IPS DF 4.7 (cell line): ENCODE measurements at regions not wholly inside any gene's neighbourhood (a gene's known extent, or its start where the extent isn't known, plus 50 kb on each side); places are given as distances from the start of the nearest gene placed in this dataset.
"Not testable (repeated sequence)": the region's sequence is repeated elsewhere in the genome, so short reads cannot be mapped to it uniquely, and the experiment has no call there.

Source experiments
- DNase-seq: peaks from one replicate; pipeline ENCODE4 v3.0.0-alpha.2; 2013; ENCODE audit warnings: low spot score; ENCODE audit errors: extremely low read depth

DNA sequence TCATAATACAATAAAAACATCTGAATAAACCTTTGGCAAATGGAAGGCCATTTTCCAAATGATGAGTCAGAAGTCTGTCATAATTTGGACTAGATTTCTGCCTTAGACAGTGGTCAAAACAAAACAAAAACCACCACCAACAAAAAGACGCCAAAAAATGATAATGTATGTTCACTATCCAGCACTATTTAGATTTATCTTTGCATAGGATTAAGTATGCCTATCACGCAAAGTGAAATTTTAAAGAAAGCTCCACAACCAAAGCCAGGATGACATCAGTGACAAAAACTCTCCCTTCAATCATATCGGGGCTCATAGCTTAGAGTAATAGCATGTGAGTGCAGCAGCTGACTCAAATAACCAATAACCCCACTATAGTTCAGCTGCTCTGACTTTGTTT lies 201.9 kb downstream of the MOXD1 start:
- no peak for DNase-seq

DNA sequence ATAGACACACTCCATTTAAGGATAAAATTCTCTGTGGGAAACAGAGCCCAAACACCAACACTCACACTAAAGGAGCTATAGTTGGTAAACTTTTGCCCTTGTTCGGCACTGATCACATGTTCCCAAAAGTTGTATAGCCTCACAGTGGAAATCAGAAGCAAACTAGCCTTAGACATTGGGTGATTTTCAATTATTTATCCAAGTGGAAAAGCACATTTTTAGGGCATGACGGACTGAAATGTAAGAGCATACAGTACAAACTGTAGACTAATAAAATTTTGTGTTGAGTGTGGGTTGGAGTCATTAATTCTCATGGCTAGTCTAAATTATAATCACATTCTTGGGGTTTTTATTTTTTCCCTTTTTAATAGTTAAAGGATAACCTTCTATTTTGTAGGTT lies 202.4 kb downstream of the MOXD1 start:
- no peak for DNase-seq

DNA sequence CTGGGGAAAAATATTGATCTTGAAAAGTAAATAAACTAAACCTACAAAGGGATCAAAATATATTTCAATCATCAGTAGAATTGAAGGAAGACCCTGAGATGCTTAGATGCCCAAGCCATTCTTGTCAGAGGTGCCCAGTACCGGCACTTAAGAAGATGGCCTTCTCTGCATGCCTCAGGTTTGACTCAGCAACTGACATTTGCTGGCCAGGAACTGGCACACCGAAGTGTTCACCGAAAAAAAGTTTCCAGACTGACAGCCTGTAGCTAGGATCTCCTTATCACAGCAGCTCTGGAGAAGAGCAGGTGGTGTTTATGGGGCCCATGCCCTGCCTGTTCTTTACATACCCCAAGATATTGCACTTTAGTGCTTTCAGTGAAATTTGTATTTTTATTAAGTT lies 203.2 kb downstream of the MOXD1 start:
- no peak for DNase-seq

DNA sequence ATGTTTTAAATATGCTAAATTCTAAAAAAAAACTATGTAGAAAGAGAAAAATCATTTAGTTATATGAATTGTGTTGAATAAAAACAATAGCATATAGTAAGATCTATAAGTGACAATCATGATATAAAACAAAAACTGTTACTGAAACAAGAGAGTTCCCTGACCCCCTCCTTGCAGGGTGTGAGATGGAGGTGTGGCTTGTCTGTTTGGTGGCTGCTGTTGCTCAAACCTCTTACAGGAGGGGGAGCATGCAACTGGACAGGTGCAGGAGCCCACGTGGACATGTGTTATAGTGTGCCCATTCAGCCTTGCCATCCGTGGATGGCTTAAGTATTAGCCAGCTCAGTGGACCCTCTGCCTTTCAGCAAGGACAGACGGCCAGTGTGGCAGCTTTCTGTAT lies 206.7 kb downstream of the MOXD1 start:
- no peak for DNase-seq

DNA sequence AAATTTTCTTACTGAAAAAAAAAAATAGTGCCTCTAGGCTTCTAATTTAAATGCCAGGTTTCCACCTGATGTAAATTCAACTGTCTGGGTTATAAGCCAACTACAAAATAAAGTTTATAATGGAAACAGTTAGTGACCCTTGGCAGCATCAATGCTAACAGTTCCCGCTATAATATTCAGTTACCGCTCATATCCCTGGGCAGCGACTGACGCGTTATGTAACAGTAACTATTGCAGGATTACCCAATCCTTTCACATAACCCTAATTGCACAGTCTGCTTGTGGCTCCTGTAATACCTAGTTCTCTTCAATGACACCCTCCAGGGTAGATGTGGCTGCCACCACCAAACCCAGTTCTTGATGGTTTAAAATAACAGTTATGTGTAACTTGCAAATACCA lies 208.6 kb downstream of the MOXD1 start:
- no peak for DNase-seq

DNA sequence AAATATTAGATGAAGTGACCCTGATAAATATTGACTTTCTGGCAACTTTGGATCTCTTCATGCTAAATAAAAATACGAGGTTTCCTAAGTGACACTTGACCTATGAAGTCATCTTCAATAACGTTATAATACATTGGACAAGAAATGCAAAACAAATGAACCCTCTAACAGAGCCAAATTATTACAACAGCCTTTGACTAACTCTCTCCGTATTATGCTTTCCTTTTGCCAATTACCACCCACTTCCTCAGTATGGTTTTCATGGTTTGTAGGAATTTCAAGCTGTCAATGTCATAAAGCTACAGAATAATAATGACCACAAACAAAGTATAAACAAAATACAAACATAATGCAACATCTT lies 210.5 kb downstream of the MOXD1 start:
- DNase-seq: no peak

DNA sequence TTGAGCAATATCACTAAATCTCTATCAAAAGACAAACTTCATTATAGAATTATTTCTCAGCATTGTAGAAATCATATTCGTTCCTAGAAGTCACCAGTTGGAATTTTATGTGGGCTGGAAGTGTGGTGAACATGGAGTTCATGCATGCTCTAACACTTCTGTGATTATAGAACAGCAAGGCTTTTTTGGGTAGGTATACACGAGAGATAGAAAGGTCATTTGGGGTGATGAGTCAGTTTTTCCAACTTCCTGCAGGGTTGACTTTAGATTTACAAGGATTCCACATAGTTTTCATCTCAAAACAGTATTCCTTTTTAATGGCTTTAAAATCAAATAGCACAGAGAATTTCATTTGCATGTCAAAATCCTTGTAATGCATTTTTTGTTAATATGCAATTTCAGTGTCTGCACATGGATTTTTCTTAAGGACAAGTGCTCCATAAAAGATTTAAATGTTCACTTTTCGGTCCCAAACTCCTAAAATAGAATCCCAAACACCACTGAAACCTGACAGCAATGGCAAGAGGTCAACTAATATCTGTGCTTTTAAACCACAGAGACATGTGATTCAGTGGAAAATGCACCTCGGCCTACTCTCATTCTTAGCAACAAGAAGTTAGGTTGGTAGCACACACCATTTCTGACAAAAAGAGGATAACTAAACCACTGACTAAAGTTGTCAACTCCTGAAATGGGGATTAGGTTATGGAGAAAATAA lies 211.0 kb downstream of the MOXD1 start:
- DNase-seq: no peak

DNA sequence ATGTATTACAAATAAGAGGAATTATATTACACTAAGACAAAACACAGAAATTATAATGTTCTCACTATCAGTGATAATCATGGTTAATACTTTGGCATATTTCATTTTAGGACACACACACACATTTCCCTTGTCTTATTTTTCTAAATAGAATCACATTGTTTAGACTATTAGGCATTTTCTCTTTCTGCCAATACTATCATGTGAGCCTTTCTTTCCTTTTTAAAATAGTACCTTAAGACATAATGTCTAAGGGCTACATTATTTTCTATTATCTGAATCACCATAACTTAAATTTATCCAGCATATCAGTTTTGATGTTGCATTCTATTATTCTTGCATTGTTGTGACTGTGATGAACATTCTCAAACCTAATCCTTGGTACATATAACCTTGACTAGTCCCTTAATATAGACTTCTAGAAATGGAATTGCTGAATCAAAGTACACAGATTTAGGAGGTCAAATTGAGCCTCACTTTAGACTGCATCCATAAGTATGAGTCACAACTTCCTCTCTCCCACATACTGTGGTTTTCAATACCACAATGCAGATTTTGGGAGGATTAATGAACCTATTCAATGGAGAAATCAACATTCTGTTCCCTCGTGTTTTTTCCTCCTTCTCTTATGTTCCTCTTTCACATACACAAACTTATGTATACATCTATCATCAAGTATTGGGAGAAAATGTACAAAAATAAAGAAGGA lies 212.6 kb downstream of the MOXD1 start:
- DNase-seq: no peak

DNA sequence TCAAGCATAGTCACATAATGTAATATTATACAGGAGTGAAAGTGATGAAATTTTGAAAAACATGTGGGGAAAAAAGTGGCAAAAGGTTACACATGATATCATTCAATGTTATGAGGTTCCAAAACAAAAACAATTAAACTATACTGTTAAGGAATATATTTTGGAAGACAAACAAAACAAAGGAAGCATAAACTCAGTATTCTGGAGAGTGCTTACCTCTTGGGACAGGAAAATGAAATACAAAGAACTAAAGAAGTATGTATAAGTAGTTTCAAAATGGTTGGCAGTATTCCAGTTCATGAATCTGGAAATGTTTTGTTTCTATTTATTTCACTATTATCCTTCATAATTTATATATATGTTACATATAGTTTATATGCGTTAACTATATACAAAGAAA lies 213.5 kb downstream of the MOXD1 start:
- no peak for DNase-seq

DNA sequence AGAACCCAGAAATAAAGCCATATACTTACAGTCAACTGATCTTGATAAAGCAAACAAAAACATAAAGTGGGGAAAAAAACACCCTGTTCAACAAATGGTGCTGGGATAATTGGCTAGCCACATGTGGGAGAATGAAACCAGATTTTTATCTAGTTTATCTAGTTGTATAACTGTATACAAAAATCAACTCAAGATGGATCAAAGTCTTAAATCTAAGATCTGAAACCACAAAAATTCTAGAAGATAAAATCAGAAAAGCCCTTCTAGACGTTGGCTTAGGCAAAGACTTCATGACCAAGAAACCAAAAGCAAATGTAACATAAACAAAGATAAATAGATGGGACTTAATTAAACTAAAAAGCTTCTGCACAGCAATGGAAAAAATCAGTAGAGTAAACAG lies 216.3 kb downstream of the MOXD1 start:
- DNase-seq: not testable (repeated sequence)

DNA sequence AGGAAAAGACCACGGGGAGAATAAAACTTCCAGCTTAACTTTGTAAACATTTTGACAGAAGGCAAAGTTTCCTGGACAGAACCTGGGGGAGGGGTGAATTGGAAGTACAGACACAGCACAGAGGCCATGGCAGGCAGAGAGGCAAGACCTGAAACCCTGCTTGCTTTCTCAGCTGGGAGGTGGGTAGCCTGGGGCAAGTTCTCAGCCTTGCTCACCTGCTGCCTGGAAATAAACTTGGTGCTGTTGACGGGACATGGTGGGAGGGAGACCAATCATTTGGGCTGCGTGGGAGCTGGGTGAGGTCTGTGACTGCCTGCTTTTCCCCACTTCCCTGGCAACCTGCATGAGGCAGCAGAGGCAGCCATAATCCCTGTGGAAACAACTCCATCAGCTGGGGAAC lies 221.3 kb downstream of the MOXD1 start:
- no peak for DNase-seq

DNA sequence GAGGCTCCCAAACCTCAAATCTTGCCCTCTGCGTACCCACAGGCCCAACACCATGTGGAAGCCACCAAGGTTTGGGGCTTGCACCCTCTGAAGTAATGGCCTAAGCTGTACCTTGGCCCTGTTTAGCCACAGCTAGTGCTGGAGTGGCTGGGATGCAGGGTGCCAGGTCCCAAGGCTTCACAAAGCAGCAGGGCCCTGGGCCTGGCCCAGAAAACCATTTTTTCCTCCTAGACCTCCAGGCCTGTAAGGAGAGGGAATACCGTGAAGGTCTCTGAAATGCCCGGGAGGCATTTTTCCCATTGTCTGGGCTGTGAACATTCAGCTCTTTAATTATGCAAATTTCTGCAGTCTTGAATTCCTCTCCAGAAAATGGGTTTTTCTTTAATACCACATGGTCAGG lies 223.7 kb upstream of the CCN2 start:
- no peak for DNase-seq

DNA sequence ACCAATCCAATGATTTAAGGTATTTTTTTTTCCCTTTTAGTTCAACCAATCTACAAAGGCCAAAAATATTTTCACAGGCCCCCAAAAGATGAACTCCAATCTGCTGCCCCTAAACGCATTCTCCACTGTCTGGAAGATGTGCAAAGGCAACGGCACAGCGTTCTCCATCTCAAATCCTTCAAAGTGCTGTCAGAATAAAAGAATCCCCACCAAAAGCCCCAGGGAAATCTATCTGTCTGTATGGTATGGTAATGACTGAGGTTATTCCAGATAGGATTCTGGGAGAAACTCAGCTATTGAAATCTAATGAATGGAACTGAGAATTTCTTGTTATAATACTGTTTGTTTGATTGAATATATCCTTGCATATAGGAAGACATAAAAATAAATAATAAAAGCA lies 217.8 kb upstream of the CCN2 start:
- DNase-seq: no peak

DNA sequence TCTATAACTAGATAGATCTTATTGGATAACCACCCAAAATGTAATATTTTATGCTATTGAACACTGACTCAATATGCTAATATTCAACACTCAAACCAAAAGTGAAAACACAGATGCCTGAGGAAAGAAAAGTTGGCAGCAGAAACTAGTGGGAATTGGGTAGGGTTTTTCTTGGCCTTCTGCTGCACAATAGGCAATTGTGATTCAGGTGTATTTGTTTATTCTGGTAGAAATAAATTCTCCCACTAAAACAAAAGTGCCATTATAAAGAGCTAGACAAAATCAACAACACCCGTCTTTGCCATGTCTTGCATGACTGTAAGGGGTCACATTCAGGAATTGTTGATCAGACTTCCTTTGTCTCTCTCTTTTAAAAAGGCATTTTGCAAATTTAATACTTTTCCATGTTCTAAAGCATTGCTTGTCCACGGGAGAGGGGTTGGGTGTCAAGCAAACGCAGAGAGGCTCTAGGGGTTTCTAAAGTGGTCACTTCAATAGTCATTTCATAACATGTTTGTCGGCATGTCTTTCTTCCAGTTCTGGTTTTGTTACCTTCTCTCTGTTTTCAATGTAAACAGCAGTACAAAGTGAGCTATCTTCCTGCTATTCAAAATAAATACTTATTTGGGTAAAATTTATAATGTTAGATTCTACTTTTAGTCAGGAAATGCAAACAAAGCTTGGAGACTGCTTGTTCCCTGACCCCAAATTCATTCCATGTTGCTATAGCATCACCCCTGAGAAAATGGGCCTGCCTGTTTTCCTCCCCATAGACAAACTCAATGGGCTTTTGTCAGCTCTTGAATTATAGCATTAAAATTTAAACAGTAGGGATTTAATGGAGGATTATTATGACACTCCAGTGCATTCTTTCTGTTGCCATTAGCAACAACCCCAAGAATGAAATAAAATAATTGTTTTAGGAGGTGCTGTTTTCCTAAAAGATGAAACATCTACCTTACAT lies 217.0 kb upstream of the CCN2 start:
- no peak for DNase-seq

DNA sequence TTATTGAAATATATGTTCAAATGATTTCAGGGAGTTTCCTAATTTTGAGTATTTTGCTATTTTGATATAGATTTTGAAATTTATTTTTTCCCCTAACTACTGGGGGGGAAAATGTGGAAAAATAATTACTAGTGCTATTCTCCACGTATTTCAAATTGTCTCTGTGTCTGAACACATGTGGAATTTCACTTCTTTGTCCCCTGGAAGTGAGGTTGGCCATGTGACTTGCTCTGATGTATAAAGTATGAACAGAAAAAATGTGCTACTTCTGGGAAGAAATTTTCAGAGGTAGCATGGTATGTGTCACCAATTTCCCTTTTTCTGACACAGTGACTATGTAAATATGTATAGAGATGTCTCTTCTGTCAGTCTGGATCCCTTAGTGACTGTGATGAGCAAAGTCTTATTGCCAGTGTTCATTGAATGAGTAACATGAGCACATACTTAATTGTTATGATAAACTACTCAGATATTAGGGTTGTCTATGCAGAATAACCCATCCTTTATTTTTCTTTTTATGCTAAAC lies 215.4 kb upstream of the CCN2 start:
- no peak for DNase-seq

DNA sequence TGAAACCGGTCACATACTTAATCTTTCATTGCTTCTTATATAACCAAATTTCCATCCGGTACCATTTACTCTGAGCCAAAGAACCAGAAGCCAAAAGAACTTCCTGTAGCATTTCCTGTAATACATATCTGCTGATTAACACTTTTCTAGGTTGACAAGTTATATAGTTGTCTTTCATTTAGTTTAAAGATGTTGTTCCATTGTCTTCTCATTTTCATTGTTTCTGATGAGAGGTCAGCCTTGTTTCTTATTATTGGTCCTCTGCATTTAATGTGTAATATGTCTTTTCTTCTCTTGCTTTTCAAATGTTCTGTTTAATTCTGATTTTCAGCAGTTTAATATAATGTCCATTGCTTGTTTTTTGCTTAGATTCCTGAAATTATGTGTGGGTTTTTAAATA lies 214.5 kb upstream of the CCN2 start:
- no peak for DNase-seq

DNA sequence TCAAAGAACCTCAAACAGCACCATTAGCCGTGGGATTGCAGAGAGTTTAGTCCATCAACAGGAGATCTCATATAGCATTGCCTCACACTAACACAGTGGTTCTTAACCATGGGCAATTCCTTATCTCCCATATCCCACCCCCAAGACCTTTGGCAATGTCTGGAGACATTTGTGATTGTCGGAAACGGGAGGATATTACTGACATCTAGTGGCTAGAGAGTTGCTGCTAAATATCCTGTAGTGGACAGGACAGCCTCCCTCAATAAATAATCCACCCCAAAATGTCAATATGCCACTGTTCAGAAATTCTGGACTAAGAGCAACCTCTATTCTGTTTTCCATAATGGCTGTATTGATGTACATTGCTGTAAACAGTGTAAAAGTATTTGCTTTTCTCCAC lies 210.1 kb upstream of the CCN2 start:
- DNase-seq: no peak

DNA sequence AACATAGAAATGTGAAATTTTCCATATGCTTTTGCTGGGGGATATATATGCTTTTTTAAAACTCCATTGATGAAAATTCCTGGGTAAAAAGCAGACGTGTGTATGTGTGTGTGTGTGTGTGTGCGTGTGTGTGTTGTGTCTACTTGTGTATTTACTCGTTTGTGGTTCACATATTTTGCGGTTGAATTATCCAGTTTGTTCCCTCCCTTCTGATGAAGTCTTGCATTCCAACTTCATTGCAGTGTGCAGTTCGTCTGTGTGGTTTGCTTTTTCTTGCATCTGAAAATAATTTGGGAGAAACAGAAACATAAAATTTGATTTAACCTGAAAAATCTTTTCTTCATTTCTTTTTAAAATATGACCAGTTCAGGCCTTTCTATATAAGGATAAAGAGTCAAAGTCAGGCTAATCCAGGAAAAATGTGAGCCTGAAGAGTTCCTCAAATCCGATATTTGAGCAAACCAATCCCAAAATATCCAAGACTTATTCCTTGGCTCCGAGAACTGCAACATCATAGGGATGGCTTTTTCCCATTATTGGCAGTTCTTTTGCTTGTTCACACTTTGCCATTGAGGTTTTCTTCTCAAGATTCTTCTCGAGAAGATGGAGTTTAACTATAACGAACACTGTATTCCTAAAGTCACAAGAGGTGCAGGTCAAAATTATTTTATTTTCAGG lies 202.2 kb upstream of the CCN2 start:
- DNase-seq: no peak

DNA sequence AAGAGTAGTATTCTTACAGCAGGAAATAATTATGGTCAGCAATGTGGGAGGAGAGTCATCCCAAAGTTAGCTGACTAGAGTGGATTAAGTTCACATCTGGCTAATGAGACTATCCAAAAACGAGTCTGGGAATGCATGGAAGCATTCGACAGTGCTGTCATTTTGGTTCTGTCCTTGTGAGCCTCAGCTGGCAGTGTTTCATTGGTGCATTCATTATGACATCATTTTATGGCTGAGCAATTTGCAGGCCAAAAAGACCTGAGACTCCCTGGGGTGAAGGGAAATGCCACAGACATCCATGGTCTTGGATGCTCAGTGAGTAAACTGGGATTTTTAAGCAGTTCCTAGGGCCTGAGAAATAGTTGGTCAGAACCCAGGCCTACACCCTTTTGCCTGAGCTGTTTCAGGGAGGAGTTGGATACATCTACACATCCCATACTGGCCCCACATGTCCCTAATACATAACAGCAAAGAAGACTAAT lies 196.4 kb upstream of the CCN2 start:
- no peak for DNase-seq

DNA sequence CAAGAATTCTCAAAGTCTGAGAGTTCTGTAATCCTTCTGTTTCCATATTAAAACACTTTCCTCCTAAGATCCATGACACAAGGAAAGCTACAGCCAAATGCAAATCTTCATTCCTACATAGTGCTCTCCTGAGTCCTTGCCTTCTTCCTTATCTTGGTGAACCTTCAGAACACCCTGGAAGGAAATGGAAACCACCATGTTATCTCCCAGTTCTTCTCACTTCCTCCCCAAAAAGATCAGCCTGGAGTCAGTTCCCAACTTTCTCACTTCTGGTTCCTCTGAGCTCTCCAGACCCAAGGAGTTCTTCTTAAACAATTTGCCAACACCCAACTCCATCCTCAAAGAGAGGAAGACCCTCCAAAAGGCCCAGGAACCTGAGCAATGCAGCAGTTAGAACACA lies 193.3 kb upstream of the CCN2 start:
- no peak for DNase-seq

DNA sequence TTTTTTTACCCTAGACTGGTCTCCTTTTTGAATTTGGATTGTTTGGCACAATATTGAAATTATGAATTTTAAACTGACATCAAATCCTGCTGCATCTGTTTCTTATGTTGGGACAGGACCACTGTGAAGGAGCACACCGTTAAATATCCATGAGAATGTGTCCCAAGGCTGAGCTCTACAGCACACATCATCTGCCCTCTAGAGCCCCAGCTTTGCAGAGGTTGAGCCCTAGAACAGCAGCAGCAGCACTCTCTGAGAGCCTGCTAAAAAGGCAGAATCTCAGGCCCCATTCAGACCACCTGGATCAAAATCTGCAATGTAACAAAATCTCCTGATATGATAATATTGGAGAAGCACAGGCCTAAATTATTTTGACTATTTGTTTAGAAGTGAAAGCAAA lies 192.1 kb upstream of the CCN2 start:
- DNase-seq: no peak
